Upper lobe of right lung (tissue), 1 donor: ENCODE measurements at regions not wholly inside any gene's neighbourhood (a gene's known extent, or its start where the extent isn't known, plus 50 kb on each side); places are given as distances from the start of the nearest gene placed in this dataset.
"Not testable (repeated sequence)": the region's sequence is repeated elsewhere in the genome, so short reads cannot be mapped to it uniquely, and the experiment has no call there.

Experiments used
- ATAC-seq: fragments of 200-7000 bp; cut with Tn5 transposase; one replicate; pipeline ENCODE4 v1.9.1; 2020; ENCODE audit warnings: mild to moderate bottlenecking, moderate library complexity
- DNase-seq: peaks from one replicate; pipeline ENCODE4 v3.0.0-alpha.2; 2020
- H3K27ac ChIP-seq: fragments of 200-600 bp; one replicate; pipeline ENCODE4 v1.8.0; 2022
- H3K27me3 ChIP-seq: fragments of 200-600 bp; one replicate; pipeline ENCODE4 v1.8.0; 2022; ENCODE audit warnings: mild to moderate bottlenecking
- H3K36me3 ChIP-seq: fragments of 200-600 bp; one replicate; pipeline ENCODE4 v1.8.0; 2022
- H3K4me1 ChIP-seq: fragments of 200-600 bp; one replicate; pipeline ENCODE4 v1.8.0; 2022
- H3K4me3 ChIP-seq: fragments of 200-600 bp; one replicate; pipeline ENCODE4 v1.8.0; 2022; ENCODE audit warnings: mild to moderate bottlenecking
- H3K9me3 ChIP-seq: fragments of 200-600 bp; one replicate; pipeline ENCODE4 v1.8.0; 2022
- intact Hi-C: fragments of 100-400 bp; cut with DNase I; formaldehyde crosslinking; loops from one replicate; pipeline ENCODE4 v1.11.0; 2022
- TF ChIP-seq, protein P1 (sequence below): fragments of 200-600 bp; IDR thresholded peaks from one replicate; pipeline ENCODE4 v1.8.0; 2022; ENCODE audit warnings: antibody characterized with exemption
- donor health status: DM: no; HTN: yes; CAD: no; lungs with severe emphysema.

DNA sequence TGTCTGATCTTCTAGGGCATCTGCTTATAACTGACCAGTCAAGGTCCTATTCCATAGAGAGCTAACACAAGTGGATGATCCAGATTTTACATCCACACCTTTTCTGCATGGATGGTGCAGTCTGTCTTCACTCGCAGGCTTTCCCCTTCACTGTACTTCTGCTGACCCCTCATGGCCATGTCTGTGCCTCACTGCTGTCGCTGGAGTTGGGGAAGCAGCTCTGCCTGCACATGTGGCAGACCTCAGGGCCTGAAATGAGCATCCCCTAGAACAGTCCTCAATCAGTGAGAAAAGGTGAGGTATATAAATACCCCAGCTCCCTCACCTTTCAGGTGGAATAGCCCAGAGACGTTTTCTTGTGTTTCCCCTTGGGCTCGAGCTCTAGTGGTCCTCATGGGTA lies 233.8 kb downstream of the ANKRD36B start:
- no peak overlapping the region for H3K4me3 ChIP-seq
- no peak overlapping the region for H3K27ac ChIP-seq
- H3K36me3 ChIP-seq = no peaks in the 10 kb centered on the region
- ATAC-seq (no peak), DNase-seq (no peak)
- H3K27me3 ChIP-seq = peaks cover 10% of the 10 kb centered on the region
- intact Hi-C loops = no loop called here
- TF ChIP-seq, protein P1, sequence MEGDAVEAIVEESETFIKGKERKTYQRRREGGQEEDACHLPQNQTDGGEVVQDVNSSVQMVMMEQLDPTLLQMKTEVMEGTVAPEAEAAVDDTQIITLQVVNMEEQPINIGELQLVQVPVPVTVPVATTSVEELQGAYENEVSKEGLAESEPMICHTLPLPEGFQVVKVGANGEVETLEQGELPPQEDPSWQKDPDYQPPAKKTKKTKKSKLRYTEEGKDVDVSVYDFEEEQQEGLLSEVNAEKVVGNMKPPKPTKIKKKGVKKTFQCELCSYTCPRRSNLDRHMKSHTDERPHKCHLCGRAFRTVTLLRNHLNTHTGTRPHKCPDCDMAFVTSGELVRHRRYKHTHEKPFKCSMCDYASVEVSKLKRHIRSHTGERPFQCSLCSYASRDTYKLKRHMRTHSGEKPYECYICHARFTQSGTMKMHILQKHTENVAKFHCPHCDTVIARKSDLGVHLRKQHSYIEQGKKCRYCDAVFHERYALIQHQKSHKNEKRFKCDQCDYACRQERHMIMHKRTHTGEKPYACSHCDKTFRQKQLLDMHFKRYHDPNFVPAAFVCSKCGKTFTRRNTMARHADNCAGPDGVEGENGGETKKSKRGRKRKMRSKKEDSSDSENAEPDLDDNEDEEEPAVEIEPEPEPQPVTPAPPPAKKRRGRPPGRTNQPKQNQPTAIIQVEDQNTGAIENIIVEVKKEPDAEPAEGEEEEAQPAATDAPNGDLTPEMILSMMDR = no peak
- no peaks in the 10 kb centered on the region for H3K4me1 ChIP-seq
- H3K9me3 ChIP-seq = no peaks in the 10 kb centered on the region

DNA sequence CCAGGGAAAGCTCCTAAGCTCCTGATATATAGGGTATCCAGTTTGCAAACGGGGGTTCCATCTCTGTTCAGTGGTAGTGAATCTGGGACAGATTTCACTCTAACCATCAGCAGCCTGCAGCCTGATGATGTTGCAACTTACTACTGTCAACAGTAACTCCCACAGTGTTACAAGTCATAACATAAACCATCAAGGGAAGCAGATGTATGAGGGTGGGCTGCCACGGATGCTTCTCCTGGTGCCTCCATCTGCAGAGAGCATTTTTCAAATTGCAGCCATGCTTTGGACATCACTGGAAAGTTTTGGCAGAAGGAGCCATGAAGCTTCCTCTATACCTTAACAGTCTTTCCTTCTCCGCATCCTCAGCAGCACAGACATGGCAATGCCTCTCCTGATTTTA lies 234.5 kb downstream of the ANKRD36B start:
- intact Hi-C loops = no loop called here
- peaks cover 10% of the 10 kb centered on the region for H3K27me3 ChIP-seq
- H3K9me3 ChIP-seq = no peaks in the 10 kb centered on the region
- TF ChIP-seq, protein P1 = no peak
- H3K4me3 ChIP-seq = no peak overlapping the region
- no peak overlapping the region for H3K27ac ChIP-seq
- DNase-seq (no peak), ATAC-seq (no peak)
- H3K4me1 ChIP-seq = no peaks in the 10 kb centered on the region
- no peaks in the 10 kb centered on the region for H3K36me3 ChIP-seq

GRCh38 chr2:97354576-97354975 lies 235.1 kb downstream of the ANKRD36B start:
- TF ChIP-seq, protein P1 = no peak
- Histone ChIP-seq H3K36me3 (no peaks in the 10 kb centered on the region), H3K4me1 (no peaks in the 10 kb centered on the region), H3K27ac (no peak overlapping the region), H3K4me3 (no peak overlapping the region), H3K9me3 (no peaks in the 10 kb centered on the region), H3K27me3 (peaks cover 10% of the 10 kb centered on the region)
- DNase-seq (no peak), ATAC-seq (no peak)
- intact Hi-C loops = no loop called here

DNA sequence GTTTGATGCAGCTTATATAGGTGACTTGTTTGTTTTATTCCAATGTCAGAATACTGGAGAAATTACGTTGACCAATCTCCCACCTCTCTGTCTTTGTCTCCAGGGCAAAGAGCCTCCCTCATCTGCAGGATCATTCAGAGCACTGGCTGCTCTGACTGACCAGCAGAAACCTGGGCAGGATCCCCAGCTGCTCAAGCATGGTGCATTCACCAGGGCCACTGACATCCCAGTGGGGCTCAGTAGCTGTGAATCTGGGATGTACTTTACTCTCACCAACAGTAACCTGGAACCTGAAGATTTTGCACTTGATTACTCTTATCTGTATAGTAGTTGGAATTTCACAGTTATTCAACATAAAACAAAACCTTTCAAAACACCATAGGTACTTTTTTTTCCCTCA lies 235.9 kb downstream of the ANKRD36 start:
- Histone ChIP-seq H3K4me1 (no peaks in the 10 kb centered on the region), H3K36me3 (no peaks in the 10 kb centered on the region), H3K4me3 (no peak overlapping the region), H3K9me3 (no peaks in the 10 kb centered on the region), H3K27ac (no peak overlapping the region), H3K27me3 (no peaks in the 10 kb centered on the region)
- TF ChIP-seq, protein P1 = no peak
- ATAC-seq = no peak
- no peak for DNase-seq
- intact Hi-C loops = no loop called here

DNA sequence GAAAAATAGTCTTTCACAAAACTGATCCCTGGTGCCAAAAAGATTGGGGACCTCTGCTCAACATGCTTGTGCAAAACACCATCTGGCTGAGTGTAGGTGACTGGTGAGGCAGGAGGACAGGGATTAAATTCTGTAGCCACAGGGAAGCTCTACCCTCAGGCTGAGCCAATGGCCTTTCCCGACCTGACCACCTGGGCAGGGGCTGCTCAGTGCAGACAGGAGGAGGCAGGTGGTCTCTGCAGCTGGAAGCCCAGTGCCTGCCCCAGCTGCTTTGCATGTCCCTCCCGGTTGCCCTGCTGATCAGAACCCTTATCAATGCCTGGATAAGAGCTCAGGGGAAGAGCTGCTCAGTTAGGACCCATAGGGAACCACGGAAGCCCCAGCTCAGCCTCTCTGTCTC lies 235.3 kb downstream of the ANKRD36 start:
- H3K9me3 ChIP-seq = no peaks in the 10 kb centered on the region
- H3K4me1 ChIP-seq = no peaks in the 10 kb centered on the region
- TF ChIP-seq, protein P1 = no peak
- intact Hi-C loops = no loop called here
- H3K4me3 ChIP-seq = no peak overlapping the region
- no peaks in the 10 kb centered on the region for H3K36me3 ChIP-seq
- H3K27ac ChIP-seq = no peak overlapping the region
- no peak for DNase-seq
- ATAC-seq = no peak
- H3K27me3 ChIP-seq = no peaks in the 10 kb centered on the region

DNA sequence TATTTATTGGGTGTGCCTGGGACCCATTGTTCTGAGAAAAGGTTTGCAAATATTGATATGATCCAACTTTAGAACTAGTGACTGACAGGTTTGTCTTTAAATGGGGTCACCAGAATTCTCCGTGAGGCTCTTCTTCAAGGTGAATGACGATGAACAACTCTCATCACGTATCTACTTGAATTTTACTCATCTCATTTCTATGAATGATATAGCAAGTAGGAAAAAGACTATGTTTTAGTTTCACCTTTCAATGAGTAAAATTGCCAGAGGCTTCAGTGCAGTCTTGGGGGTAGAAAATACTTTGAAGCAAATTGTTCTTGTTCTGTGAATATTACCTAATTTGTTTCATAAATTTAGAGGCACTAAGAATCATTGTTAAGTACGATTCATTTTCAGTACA lies 232.0 kb downstream of the ANKRD36 start:
- H3K36me3 ChIP-seq, H3K27me3 ChIP-seq, H3K9me3 ChIP-seq, H3K4me3 ChIP-seq, intact Hi-C loops, ATAC-seq, H3K27ac ChIP-seq, DNase-seq, H3K4me1 ChIP-seq: not testable (repeated sequence)

DNA sequence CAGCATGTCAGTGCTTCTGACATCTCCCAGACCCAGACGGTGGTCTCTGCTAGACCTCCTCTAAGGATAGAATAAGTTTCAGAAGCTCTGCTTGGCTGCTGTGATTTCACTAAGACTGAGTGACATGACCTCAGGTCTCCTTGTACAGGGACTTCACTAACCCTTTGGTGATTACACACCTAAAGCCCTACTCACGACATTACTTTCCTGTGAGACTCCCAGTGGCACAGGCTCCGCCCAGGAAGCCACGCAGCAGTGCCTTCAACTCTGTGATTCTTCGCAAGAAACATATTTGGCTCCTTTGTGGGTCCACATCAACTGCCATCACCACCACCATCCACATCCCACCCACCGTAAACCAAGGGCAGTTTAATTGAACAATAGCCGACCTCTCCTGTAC lies 220.7 kb downstream of the ANKRD36 start:
- not testable (repeated sequence) for H3K27me3 ChIP-seq, DNase-seq

DNA sequence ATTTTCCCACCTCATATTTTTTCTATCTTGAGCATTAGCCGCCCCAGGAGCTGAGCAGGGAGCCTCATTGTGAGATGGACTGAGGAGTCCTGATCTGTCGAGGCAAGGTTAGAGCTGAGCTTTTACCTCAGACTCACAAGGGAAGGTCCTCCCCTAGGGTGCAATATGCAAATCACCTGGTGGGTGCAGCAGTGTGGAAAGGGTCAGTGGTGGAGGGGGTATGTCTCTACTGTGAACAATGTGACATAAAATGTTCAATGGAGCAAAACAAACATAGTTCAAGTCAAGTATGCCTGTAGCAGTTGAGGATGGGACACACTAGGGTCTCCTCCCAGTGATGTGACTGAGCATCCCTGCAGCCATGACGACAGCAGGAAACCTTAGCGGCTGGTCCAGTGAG lies 219.2 kb downstream of the ANKRD36 start:
- ATAC-seq, H3K4me1 ChIP-seq, H3K27me3 ChIP-seq, H3K27ac ChIP-seq, DNase-seq, H3K9me3 ChIP-seq, H3K4me3 ChIP-seq, H3K36me3 ChIP-seq, intact Hi-C loops: not testable (repeated sequence)

More for the DNA sequence above, 220.7 kb downstream of the ANKRD36 start:
- H3K9me3 ChIP-seq, H3K36me3 ChIP-seq, H3K27ac ChIP-seq, H3K4me3 ChIP-seq, ATAC-seq, H3K4me1 ChIP-seq, intact Hi-C loops: not testable (repeated sequence)

- H3K36me3 ChIP-seq, H3K27me3 ChIP-seq, DNase-seq, H3K27ac ChIP-seq, H3K9me3 ChIP-seq, H3K4me3 ChIP-seq, intact Hi-C loops, ATAC-seq, H3K4me1 ChIP-seq: not testable (repeated sequence)
Observed at GRCh38 chr2:97321936-97322713, 209.2 kb downstream of the ANKRD36 start.
